ENCODE measurements at regions not wholly inside any gene's neighbourhood (a gene's known extent, or its start where the extent isn't known, plus 50 kb on each side); places are given as distances from the start of the nearest gene placed in this dataset.

- TF ChIP-seq RCOR1 (IDR thresholded peaks at IDR 0.05; ENCODE audit: low read length) (no peak), CTCF (IDR thresholded peaks at IDR 0.05) (no peak), EZH2phosphoT487 (IDR thresholded peaks at IDR 0.05; ENCODE audit: borderline replicate concordance, low read depth) (no peak), MAX (IDR thresholded peaks at IDR 0.05; ENCODE audit: low read depth) (no peak), EP300 (IDR thresholded peaks at IDR 0.05; ENCODE audit: borderline replicate concordance in 1 of 2, low read depth in 1 of 2, low read length in 1 of 2) (no peak), RFX5 (IDR thresholded peaks at IDR 0.05; ENCODE audit: low read length) (no peak), POLR2AphosphoS5 (IDR thresholded peaks at IDR 0.05; ENCODE audit: low read depth, low read length) (no peak), JUND (IDR thresholded peaks at IDR 0.05) (no peak), FOSL2 (IDR thresholded peaks at IDR 0.05; ENCODE audit: borderline replicate concordance, low read depth) (no peak)
- TF ChIP-seq, protein P1, sequence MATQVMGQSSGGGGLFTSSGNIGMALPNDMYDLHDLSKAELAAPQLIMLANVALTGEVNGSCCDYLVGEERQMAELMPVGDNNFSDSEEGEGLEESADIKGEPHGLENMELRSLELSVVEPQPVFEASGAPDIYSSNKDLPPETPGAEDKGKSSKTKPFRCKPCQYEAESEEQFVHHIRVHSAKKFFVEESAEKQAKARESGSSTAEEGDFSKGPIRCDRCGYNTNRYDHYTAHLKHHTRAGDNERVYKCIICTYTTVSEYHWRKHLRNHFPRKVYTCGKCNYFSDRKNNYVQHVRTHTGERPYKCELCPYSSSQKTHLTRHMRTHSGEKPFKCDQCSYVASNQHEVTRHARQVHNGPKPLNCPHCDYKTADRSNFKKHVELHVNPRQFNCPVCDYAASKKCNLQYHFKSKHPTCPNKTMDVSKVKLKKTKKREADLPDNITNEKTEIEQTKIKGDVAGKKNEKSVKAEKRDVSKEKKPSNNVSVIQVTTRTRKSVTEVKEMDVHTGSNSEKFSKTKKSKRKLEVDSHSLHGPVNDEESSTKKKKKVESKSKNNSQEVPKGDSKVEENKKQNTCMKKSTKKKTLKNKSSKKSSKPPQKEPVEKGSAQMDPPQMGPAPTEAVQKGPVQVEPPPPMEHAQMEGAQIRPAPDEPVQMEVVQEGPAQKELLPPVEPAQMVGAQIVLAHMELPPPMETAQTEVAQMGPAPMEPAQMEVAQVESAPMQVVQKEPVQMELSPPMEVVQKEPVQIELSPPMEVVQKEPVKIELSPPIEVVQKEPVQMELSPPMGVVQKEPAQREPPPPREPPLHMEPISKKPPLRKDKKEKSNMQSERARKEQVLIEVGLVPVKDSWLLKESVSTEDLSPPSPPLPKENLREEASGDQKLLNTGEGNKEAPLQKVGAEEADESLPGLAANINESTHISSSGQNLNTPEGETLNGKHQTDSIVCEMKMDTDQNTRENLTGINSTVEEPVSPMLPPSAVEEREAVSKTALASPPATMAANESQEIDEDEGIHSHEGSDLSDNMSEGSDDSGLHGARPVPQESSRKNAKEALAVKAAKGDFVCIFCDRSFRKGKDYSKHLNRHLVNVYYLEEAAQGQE (IDR thresholded peaks at IDR 0.05; ENCODE audit: low read depth, low read length): no peak
- TF ChIP-seq, protein P2, sequence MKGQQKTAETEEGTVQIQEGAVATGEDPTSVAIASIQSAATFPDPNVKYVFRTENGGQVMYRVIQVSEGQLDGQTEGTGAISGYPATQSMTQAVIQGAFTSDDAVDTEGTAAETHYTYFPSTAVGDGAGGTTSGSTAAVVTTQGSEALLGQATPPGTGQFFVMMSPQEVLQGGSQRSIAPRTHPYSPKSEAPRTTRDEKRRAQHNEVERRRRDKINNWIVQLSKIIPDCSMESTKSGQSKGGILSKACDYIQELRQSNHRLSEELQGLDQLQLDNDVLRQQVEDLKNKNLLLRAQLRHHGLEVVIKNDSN (IDR thresholded peaks at IDR 0.05; ENCODE audit: borderline replicate concordance, low read depth): no peak
- TF ChIP-seq, protein P3, sequence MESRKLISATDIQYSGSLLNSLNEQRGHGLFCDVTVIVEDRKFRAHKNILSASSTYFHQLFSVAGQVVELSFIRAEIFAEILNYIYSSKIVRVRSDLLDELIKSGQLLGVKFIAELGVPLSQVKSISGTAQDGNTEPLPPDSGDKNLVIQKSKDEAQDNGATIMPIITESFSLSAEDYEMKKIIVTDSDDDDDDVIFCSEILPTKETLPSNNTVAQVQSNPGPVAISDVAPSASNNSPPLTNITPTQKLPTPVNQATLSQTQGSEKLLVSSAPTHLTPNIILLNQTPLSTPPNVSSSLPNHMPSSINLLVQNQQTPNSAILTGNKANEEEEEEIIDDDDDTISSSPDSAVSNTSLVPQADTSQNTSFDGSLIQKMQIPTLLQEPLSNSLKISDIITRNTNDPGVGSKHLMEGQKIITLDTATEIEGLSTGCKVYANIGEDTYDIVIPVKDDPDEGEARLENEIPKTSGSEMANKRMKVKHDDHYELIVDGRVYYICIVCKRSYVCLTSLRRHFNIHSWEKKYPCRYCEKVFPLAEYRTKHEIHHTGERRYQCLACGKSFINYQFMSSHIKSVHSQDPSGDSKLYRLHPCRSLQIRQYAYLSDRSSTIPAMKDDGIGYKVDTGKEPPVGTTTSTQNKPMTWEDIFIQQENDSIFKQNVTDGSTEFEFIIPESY (IDR thresholded peaks at IDR 0.05; ENCODE audit: borderline replicate concordance, low read depth): no peak
Measured at GRCh38 chr12:89276860-89277259, 75.4 kb downstream of the DUSP6 start.
